ENCODE measurements at regions not wholly inside any gene's neighbourhood (a gene's known extent, or its start where the extent isn't known, plus 50 kb on each side); places are given as distances from the start of the nearest gene placed in this dataset.

- TF ChIP-seq RNF2 (IDR thresholded peaks at IDR 0.05) (no peak), ZNF644 (tag; IDR thresholded peaks at IDR 0.05; ENCODE audit: low read depth) (no peak), ZNF41 (CRISPR knock-in tag; conservative IDR thresholded peaks at IDR 0.05) (no peak), USF2 (CRISPR knock-in tag; IDR thresholded peaks at IDR 0.05) (no peak)
These were observed 173.2 kb downstream of the BTBD3 start for GRCh38 chr20:12090920-12091319.
